ENCODE measurements at regions not wholly inside any gene's neighbourhood (a gene's known extent, or its start where the extent isn't known, plus 50 kb on each side); places are given as distances from the start of the nearest gene placed in this dataset.

GRCh38 chr2:189249171-189249570 lies 69.6 kb upstream of the COL5A2 start:
- Histone ChIP-seq H3K27me3 (replicated peaks in 1 of 4; ENCODE audit: control extremely low read depth in 1 of 4, control insufficient read depth in 3 of 4, insufficient read depth in 4 of 4, low read length in 3 of 4) (no peaks in the 10 kb centered on the region), H3K36me3 (replicated peaks in 1 of 2; ENCODE audit: control extremely low read depth in 1 of 2, control insufficient read depth in 1 of 2, extremely low read depth in 1 of 2, insufficient read depth in 2 of 2, low read length in 1 of 2) (no peaks in the 10 kb centered on the region), H3K4me2 (replicated peaks; ENCODE audit: low read depth, low read length, poor library complexity, severe bottlenecking) (no peak overlapping the region), H2AFZ (ENCODE audit: insufficient read depth, low read depth, low read length, poor library complexity, severe bottlenecking) (no peak overlapping the region), H3K9ac (ENCODE audit: low read length) (no peak overlapping the region), H3K4me1 (ENCODE audit: control insufficient read depth in 2 of 2, insufficient read depth in 2 of 2, low read length in 2 of 2) (no peaks in the 10 kb centered on the region), H3K79me2 (ENCODE audit: control insufficient read depth, insufficient read depth, low read length) (no peaks in the 10 kb centered on the region), H4K20me1 (ENCODE audit: control insufficient read depth, insufficient read depth, low read length, poor library complexity, severe bottlenecking) (no peaks in the 10 kb centered on the region), H3K27ac (ENCODE audit: low read length in 2 of 2) (no peak overlapping the region), H3K4me3 (ENCODE audit: control extremely low read depth in 1 of 5, extremely low read depth in 1 of 5, insufficient read depth in 1 of 5, low read depth in 2 of 5, low read length in 4 of 5) (no peak overlapping the region), H3K9me3 (ENCODE audit: control extremely low read depth in 1 of 3, control insufficient read depth in 2 of 3, insufficient read depth in 1 of 3, low read length in 2 of 3) (no peaks in the 10 kb centered on the region)
- no peak overlapping the region for H3K27ac Mint-ChIP-seq
- ChIA-PET CTCF (no interaction called here), POLR2A (no interaction called here)
- DNase-seq (no peak), ATAC-seq (ENCODE audit: low read depth) (no peak)
- intact Hi-C loops (cut with micrococcal nuclease), result no loop called here
- H3K4me3 Mint-ChIP-seq, result no peak overlapping the region
- no peak for TF ChIP-seq CTCF (IDR thresholded peaks at IDR 0.05)
- no peak for TF ChIP-seq EZH2 (IDR thresholded peaks at IDR 0.05; ENCODE audit: borderline replicate concordance, insufficient read depth, low read depth, low read length, poor library complexity, severe bottlenecking)
- no peaks in the 10 kb centered on the region for H3K4me1 Mint-ChIP-seq
- peaks cover 3% of the 10 kb centered on the region for H3K9me3 Mint-ChIP-seq (ENCODE audit: insufficient read depth)
- H3K27me3 Mint-ChIP-seq, result no peaks in the 10 kb centered on the region

- no peaks in the 10 kb centered on the region for H3K79me2 ChIP-seq (ENCODE audit: control insufficient read depth, insufficient read depth, low read length)
- TF ChIP-seq EZH2 (IDR thresholded peaks at IDR 0.05; ENCODE audit: borderline replicate concordance, insufficient read depth, low read depth, low read length, poor library complexity, severe bottlenecking), result no peak
- TF ChIP-seq CTCF (IDR thresholded peaks at IDR 0.05), result no peak
- H3K9me3 ChIP-seq (ENCODE audit: control extremely low read depth in 1 of 3, control insufficient read depth in 2 of 3, insufficient read depth in 1 of 3, low read length in 2 of 3), result no peaks in the 10 kb centered on the region
- intact Hi-C loops (cut with micrococcal nuclease), result no loop called here
- no peak overlapping the region for H3K27ac ChIP-seq (ENCODE audit: low read length in 2 of 2)
- H3K36me3 ChIP-seq (replicated peaks in 1 of 2; ENCODE audit: control extremely low read depth in 1 of 2, control insufficient read depth in 1 of 2, extremely low read depth in 1 of 2, insufficient read depth in 2 of 2, low read length in 1 of 2), result no peaks in the 10 kb centered on the region
- no peak overlapping the region for H3K9ac ChIP-seq (ENCODE audit: low read length)
- no peaks in the 10 kb centered on the region for H3K9me3 Mint-ChIP-seq (ENCODE audit: insufficient read depth)
- H3K4me3 ChIP-seq (ENCODE audit: control extremely low read depth in 1 of 5, extremely low read depth in 1 of 5, insufficient read depth in 1 of 5, low read depth in 2 of 5, low read length in 4 of 5), result no peak overlapping the region
- H3K27ac Mint-ChIP-seq, result no peak overlapping the region
- no peak overlapping the region for H3K4me3 Mint-ChIP-seq
- POLR2A ChIA-PET, result no interaction called here
- WGBS (ENCODE audit: insufficient coverage), result 96% methylated on average over 4 of the region's 5 CpGs
- DNase-seq (no peak), ATAC-seq (ENCODE audit: low read depth) (no peak)
- no peaks in the 10 kb centered on the region for H3K4me1 Mint-ChIP-seq
- CTCF ChIA-PET, result no interaction called here
- H3K27me3 ChIP-seq (replicated peaks in 1 of 4; ENCODE audit: control extremely low read depth in 1 of 4, control insufficient read depth in 3 of 4, insufficient read depth in 4 of 4, low read length in 3 of 4), result no peaks in the 10 kb centered on the region
- H3K4me1 ChIP-seq (ENCODE audit: control insufficient read depth in 2 of 2, insufficient read depth in 2 of 2, low read length in 2 of 2), result no peaks in the 10 kb centered on the region
- no peak overlapping the region for H3K4me2 ChIP-seq (replicated peaks; ENCODE audit: low read depth, low read length, poor library complexity, severe bottlenecking)
- H3K27me3 Mint-ChIP-seq, result no peaks in the 10 kb centered on the region
- no peak overlapping the region for H2AFZ ChIP-seq (ENCODE audit: insufficient read depth, low read depth, low read length, poor library complexity, severe bottlenecking)
- H4K20me1 ChIP-seq (ENCODE audit: control insufficient read depth, insufficient read depth, low read length, poor library complexity, severe bottlenecking), result no peaks in the 10 kb centered on the region
Measured at GRCh38 chr2:189249901-189250300, 70.3 kb upstream of the COL5A2 start.
